BLaER1 treated with 17β-estradiol and CSF1 and Interleukin-3, amounts not matched to agents 10 nM and 100 nM (cell line): ENCODE measurements at regions not wholly inside any gene's neighbourhood (a gene's known extent, or its start where the extent isn't known, plus 50 kb on each side); places are given as distances from the start of the nearest gene placed in this dataset.

Source experiments
- H3K27ac ChIP-seq, 11 experiments: shearing (Covaris generic); formaldehyde crosslinking; 2 replicates each; pipeline ENCODE4 v1.8.1; 2022
- H3K27me3 ChIP-seq, 11 experiments: shearing (Covaris generic); formaldehyde crosslinking; 2 replicates each; pipeline ENCODE4 v1.8.1; 2022
- H3K36me3 ChIP-seq, 11 experiments: shearing (Covaris generic); formaldehyde crosslinking; 2 replicates each; pipeline ENCODE4 v1.8.1; 2022
- H3K4me1 ChIP-seq, 10 experiments: shearing (Covaris generic); formaldehyde crosslinking; 2 replicates each; pipeline ENCODE4 v1.8.1; 2022
- H3K4me2 ChIP-seq, 11 experiments: shearing (Covaris generic); formaldehyde crosslinking; 2 replicates each; pipeline ENCODE4 v1.8.1; 2022
- H3K4me3 ChIP-seq, 10 experiments: shearing (Covaris generic); formaldehyde crosslinking; 2 replicates each; pipeline ENCODE4 v1.8.1; 2022
- H3K9ac ChIP-seq, 11 experiments: shearing (Covaris generic); formaldehyde crosslinking; 2 replicates each; pipeline ENCODE4 v1.8.1; 2022
- H3K9me3 ChIP-seq, 11 experiments: shearing (Covaris generic); formaldehyde crosslinking; replicated peaks in 1 of 11; 2 replicates each; pipeline ENCODE4 v1.8.1; 2022
- H4K20me1 ChIP-seq, 11 experiments: shearing (Covaris generic); formaldehyde crosslinking; 2 replicates each; pipeline ENCODE4 v1.8.1; 2022
- Cebpa-rat ChIP-seq, 11 experiments: shearing (Covaris generic); IDR thresholded peaks; 2 replicates each; pipeline ENCODE4 v1.8.1; 2022

GRCh38 chr9:16320338-16320902 lies 550.0 kb downstream of the BNC2 start:
- Histone ChIP-seq H3K27me3 (no peaks in the 10 kb centered on the region), H3K9ac (no peak overlapping the region), H3K4me1 (peaks cover 5 to 44% (median 13%) of the 10 kb centered on the region in 10 experiments; a peak in 17 of 20 replicates), H3K27ac (peak overlapping the region in 2 of 11 experiments; percentile 70 to 80; a peak in 4 of 22 replicates), H3K4me3 (no peak overlapping the region), H3K9me3 (no peaks in the 10 kb centered on the region), H3K36me3 (no peaks in the 10 kb centered on the region), H4K20me1 (no peaks in the 10 kb centered on the region), H3K4me2 (peak overlapping the region in 2 of 11 experiments; percentile 56 to 63; a peak in 3 of 22 replicates)
- TF ChIP-seq Cebpa-rat (IDR thresholded peaks at IDR 0.05): no peak

DNA sequence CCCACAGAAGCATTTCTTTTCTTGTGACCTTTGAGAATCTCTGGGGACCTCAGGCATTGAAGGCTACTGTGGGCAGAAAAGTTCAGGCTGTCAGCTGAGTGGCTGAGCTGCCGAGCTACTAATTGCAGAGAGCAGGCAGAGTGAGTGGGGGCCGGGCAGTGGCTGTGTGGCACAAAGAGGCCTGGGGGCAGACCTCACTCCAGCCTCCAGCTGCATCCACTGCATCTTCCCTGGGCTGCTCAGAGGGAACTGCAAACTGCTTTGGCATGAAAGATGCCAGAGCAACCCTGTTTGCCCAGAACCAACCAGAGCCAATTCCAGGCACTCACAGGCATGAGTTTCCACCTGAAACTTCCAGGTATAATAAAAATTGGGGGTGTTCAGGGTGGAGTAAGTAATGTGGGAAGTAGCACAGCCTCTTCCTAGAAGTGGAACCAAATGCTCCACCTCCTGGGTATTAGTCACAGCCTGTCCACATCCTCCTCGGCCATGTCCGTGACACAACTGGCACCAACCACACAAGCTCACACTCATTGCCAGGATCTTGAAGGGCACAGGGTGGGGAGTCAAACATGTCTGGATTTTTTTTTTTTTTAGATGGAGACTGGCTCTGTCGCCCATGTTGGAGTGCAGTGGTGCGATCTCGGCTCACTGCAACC lies 548.9 kb downstream of the BNC2 start:
- Histone ChIP-seq H3K4me3 (no peak overlapping the region), H3K9me3 (no peaks in the 10 kb centered on the region), H3K9ac (peak overlapping the region in 2 of 11 experiments; percentile 41 to 47; a peak in 3 of 22 replicates), H3K4me2 (peak overlapping the region in 6 of 11 experiments; percentile 6 to 74 (median 60); a peak in 11 of 22 replicates), H4K20me1 (no peaks in the 10 kb centered on the region), H3K4me1 (peaks cover 0 to 39% (median 12%) of the 10 kb centered on the region in 10 experiments; a peak in 17 of 20 replicates), H3K27me3 (no peaks in the 10 kb centered on the region), H3K27ac (peak overlapping the region in 5 of 11 experiments; percentile 8 to 80 (median 54); a peak in 8 of 22 replicates), H3K36me3 (no peaks in the 10 kb centered on the region)
- no peak for TF ChIP-seq Cebpa-rat (IDR thresholded peaks at IDR 0.05)

DNA sequence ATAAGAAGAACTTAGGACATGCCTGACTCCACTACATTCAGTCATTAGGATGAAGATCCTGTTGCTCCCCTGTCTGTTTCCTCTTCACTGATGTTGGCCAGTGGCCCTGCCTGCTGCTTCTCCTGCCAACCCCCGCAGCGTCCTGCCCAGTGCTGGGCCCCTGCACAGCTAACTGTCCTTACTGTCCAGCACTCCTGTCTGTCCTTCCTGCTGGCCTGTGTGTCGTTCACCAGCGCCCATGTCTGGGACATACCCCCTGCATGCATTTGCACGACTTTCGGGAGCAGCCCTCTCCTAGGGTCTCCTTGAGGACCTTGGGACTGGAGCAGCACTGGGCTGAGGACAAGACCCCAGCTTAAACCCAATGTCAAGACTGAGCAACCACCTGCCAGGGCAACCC lies 547.6 kb downstream of the BNC2 start:
- Histone ChIP-seq H3K4me1 (peaks cover 0 to 38% (median 12%) of the 10 kb centered on the region in 10 experiments; a peak in 17 of 20 replicates), H3K9ac (no peak overlapping the region), H3K9me3 (no peaks in the 10 kb centered on the region), H3K27ac (peak overlapping the region in 1 of 11 experiments; percentile 80; a peak in 2 of 22 replicates), H3K4me3 (no peak overlapping the region), H3K27me3 (no peaks in the 10 kb centered on the region), H3K4me2 (peak overlapping the region in 3 of 11 experiments; percentile 56 to 74 (median 63); a peak in 4 of 22 replicates), H3K36me3 (no peaks in the 10 kb centered on the region), H4K20me1 (no peaks in the 10 kb centered on the region)
- no peak for TF ChIP-seq Cebpa-rat (IDR thresholded peaks at IDR 0.05)

- no peaks in the 10 kb centered on the region for H4K20me1 ChIP-seq
- no peaks in the 10 kb centered on the region for H3K36me3 ChIP-seq
- H3K4me2 ChIP-seq: peak overlapping the region in 2 of 11 experiments; percentile 18 to 28; a peak in 2 of 22 replicates
- peaks cover 0 to 54% (median 11%) of the 10 kb centered on the region in 10 experiments; a peak in 17 of 20 replicates for H3K4me1 ChIP-seq
- no peak overlapping the region for H3K27ac ChIP-seq
- no peaks in the 10 kb centered on the region for H3K9me3 ChIP-seq
- H3K27me3 ChIP-seq: no peaks in the 10 kb centered on the region
- H3K4me3 ChIP-seq: no peak overlapping the region
- TF ChIP-seq Cebpa-rat (IDR thresholded peaks at IDR 0.05): no peak
- no peak overlapping the region for H3K9ac ChIP-seq
Measured at GRCh38 chr9:16325966-16326365, 544.5 kb downstream of the BNC2 start.

GRCh38 chr9:16328349-16328748 lies 542.1 kb downstream of the BNC2 start:
- TF ChIP-seq Cebpa-rat (IDR thresholded peaks at IDR 0.05): no peak
- Histone ChIP-seq H3K4me1 (peaks cover 0 to 31% (median 0%) of the 10 kb centered on the region in 10 experiments; a peak in 6 of 20 replicates), H3K4me2 (peak overlapping the region in 3 of 11 experiments; percentile 24 to 52 (median 50); a peak in 5 of 22 replicates), H3K9me3 (no peaks in the 10 kb centered on the region), H3K9ac (no peak overlapping the region), H3K4me3 (no peak overlapping the region), H3K27me3 (no peaks in the 10 kb centered on the region), H3K36me3 (no peaks in the 10 kb centered on the region), H4K20me1 (no peaks in the 10 kb centered on the region), H3K27ac (no peak overlapping the region)

DNA sequence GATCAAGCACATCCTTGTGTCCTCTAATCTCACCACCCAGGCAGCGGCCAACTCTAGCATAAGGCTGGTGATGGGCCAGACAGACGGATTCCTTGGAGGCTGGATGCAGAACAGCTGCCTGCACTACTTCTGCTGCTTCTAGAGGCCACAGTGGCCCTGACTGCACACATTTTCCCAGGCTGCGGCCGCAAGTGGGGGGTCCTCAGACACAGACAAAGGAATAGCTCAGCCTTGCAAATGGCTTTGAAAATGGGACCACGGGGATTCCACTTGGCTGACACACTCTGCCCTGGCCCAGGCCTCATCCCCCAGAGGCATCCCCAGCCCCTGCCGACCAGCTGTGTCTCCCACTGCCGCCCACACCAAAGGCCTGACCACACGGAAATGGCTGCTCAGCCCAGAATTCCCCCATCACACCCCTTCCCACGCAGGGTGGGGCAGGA lies 540.8 kb downstream of the BNC2 start:
- Histone ChIP-seq H3K27ac (no peak overlapping the region), H3K36me3 (no peaks in the 10 kb centered on the region), H3K9me3 (no peaks in the 10 kb centered on the region), H3K4me2 (peak overlapping the region in 3 of 11 experiments; percentile 19 to 62 (median 50); a peak in 5 of 22 replicates), H4K20me1 (no peaks in the 10 kb centered on the region), H3K9ac (no peak overlapping the region), H3K4me1 (peaks cover 0 to 32% (median 0%) of the 10 kb centered on the region in 10 experiments; a peak in 6 of 20 replicates), H3K4me3 (no peak overlapping the region), H3K27me3 (no peaks in the 10 kb centered on the region)
- no peak for TF ChIP-seq Cebpa-rat (IDR thresholded peaks at IDR 0.05)

DNA sequence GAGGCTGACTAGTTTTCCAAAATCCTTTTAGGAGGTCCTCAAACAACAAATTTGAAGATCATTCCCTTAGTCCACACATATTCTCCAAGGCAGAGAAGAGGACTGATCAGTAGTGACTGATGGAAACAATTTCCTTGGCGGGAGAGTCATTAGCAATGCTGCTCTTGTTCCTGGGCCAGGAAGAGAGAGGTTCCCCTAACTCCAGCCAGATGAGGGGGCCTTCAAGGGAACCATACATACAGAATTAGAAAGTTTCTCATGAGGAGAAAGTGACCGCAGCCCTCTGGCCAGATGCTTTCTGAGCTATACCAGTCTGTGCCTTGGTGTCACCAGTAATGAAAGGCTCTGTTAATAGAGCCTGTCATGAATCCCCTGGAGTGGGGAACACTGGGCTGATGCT lies 539.4 kb downstream of the BNC2 start:
- H3K9me3 ChIP-seq: no peaks in the 10 kb centered on the region
- H3K4me2 ChIP-seq: no peak overlapping the region
- H3K9ac ChIP-seq: no peak overlapping the region
- H3K36me3 ChIP-seq: no peaks in the 10 kb centered on the region
- H3K27me3 ChIP-seq: no peaks in the 10 kb centered on the region
- no peaks in the 10 kb centered on the region for H4K20me1 ChIP-seq
- no peak for TF ChIP-seq Cebpa-rat (IDR thresholded peaks at IDR 0.05)
- H3K4me1 ChIP-seq: peaks cover 0 to 41% (median 5%) of the 10 kb centered on the region in 10 experiments; a peak in 10 of 20 replicates
- no peak overlapping the region for H3K27ac ChIP-seq
- H3K4me3 ChIP-seq: no peak overlapping the region

GRCh38 chr9:16331527-16331926 lies 538.9 kb downstream of the BNC2 start:
- Histone ChIP-seq H3K9me3 (no peaks in the 10 kb centered on the region), H3K4me3 (no peak overlapping the region), H3K4me1 (peaks cover 0 to 46% (median 4%) of the 10 kb centered on the region in 10 experiments; a peak in 9 of 20 replicates), H3K4me2 (no peak overlapping the region), H3K9ac (no peak overlapping the region), H3K27ac (no peak overlapping the region), H3K36me3 (no peaks in the 10 kb centered on the region), H4K20me1 (no peaks in the 10 kb centered on the region), H3K27me3 (no peaks in the 10 kb centered on the region)
- TF ChIP-seq Cebpa-rat (IDR thresholded peaks at IDR 0.05): no peak

GRCh38 chr9:16333691-16334090 lies 536.8 kb downstream of the BNC2 start:
- Histone ChIP-seq H3K4me2 (peak overlapping the region in 1 of 11 experiments; percentile 12; a peak in 1 of 22 replicates), H3K27ac (no peak overlapping the region), H3K9ac (no peak overlapping the region), H3K36me3 (no peaks in the 10 kb centered on the region), H3K4me1 (peaks cover 5 to 57% (median 11%) of the 10 kb centered on the region in 10 experiments; a peak in 13 of 20 replicates), H3K27me3 (no peaks in the 10 kb centered on the region), H3K4me3 (no peak overlapping the region), H3K9me3 (no peaks in the 10 kb centered on the region), H4K20me1 (no peaks in the 10 kb centered on the region)
- no peak for TF ChIP-seq Cebpa-rat (IDR thresholded peaks at IDR 0.05)
